Ovary (tissue), 3 donors: ENCODE measurements at regions not wholly inside any gene's neighbourhood (a gene's known extent, or its start where the extent isn't known, plus 50 kb on each side); places are given as distances from the start of the nearest gene placed in this dataset.

Source experiments
- EP300 ChIP-seq: sonication (generic); formaldehyde crosslinking; IDR thresholded peaks from one replicate; pipeline ENCODE4 v1.6.1; 2017; ENCODE audit warnings: antibody characterized with exemption
- POLR2A ChIP-seq: fragments of 450-650 bp; IDR thresholded peaks from one replicate; pipeline ENCODE4 v1.6.1; 2017; ENCODE audit warnings: antibody characterized with exemption, mild to moderate bottlenecking, moderate library complexity
- TF ChIP-seq, protein P1 (sequence below), 3 donors: fragments of 450-650 bp in 2 of 3; fragments of 200-600 bp in 1 of 3; IDR thresholded peaks; one replicate each; pipeline versions ENCODE4 v1.5.1 to v1.8.0; 2016 to 2022; ENCODE audit warnings: antibody characterized with exemption in 3 of 3, mild to moderate bottlenecking in 1 of 3
- donor health status: DM: no; HTN: no; CAD: no.

DNA sequence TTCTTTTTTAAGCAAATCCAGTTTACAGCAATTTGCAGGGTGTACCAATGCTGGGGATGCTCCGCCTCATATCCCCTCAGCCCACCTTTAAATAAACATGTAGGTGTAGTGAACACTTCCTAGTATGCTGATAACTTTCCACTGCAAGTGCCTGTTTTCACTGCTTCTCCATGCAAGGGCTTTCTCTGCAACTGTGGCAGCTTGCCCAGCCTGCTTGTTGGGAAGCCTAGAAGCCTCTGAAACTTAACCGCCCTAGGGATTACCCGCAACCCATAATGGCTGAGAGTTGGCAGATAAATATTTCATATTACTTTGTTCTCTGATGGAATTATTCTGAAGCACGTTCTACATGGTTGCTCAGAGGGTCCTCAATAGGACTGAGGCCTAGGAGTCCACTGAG is 253.7 kb upstream of the DDX53 start:
- no peak for TF ChIP-seq POLR2A
- TF ChIP-seq, protein P1, sequence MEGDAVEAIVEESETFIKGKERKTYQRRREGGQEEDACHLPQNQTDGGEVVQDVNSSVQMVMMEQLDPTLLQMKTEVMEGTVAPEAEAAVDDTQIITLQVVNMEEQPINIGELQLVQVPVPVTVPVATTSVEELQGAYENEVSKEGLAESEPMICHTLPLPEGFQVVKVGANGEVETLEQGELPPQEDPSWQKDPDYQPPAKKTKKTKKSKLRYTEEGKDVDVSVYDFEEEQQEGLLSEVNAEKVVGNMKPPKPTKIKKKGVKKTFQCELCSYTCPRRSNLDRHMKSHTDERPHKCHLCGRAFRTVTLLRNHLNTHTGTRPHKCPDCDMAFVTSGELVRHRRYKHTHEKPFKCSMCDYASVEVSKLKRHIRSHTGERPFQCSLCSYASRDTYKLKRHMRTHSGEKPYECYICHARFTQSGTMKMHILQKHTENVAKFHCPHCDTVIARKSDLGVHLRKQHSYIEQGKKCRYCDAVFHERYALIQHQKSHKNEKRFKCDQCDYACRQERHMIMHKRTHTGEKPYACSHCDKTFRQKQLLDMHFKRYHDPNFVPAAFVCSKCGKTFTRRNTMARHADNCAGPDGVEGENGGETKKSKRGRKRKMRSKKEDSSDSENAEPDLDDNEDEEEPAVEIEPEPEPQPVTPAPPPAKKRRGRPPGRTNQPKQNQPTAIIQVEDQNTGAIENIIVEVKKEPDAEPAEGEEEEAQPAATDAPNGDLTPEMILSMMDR (IDR thresholded peaks at IDR 0.05): no peak
- TF ChIP-seq EP300: no peak
